DND-41 (cell line): ENCODE measurements at regions not wholly inside any gene's neighbourhood (a gene's known extent, or its start where the extent isn't known, plus 50 kb on each side); places are given as distances from the start of the nearest gene placed in this dataset.

Source experiments
- ATAC-seq: fragments of 200-7000 bp; cut with Tn5 transposase; 3 replicates; pipeline ENCODE4 v1.9.1; 2021; ENCODE audit warnings: low read depth; ENCODE audit not compliant: insufficient read depth
- DNase-seq: peaks from one replicate; pipeline ENCODE4 v3.0.0-alpha.2; 2020
- H2AFZ ChIP-seq: 2 replicates; pipeline ENCODE4 v1.6.0; 2012; ENCODE audit warnings: low read depth, low read length
- H3K27ac ChIP-seq: 2 replicates; pipeline ENCODE4 v1.5.1; 2012; ENCODE audit warnings: low read length, inconsistent platforms
- H3K27me3 ChIP-seq: fragments of 200-600 bp; sonication (generic); 2 replicates; pipeline ENCODE4 v1.6.0; 2012; ENCODE audit warnings: low read length, mild to moderate bottlenecking, inconsistent platforms; ENCODE audit not compliant: insufficient read depth, poor library complexity
- H3K36me3 ChIP-seq: 2 replicates; pipeline ENCODE4 v1.5.1; 2012; ENCODE audit warnings: low read length, inconsistent platforms; ENCODE audit not compliant: insufficient read depth
- H3K4me1 ChIP-seq: 2 replicates; pipeline ENCODE4 v1.5.1; 2012; ENCODE audit warnings: mild to moderate bottlenecking, low read length; ENCODE audit not compliant: insufficient read depth
- H3K4me2 ChIP-seq: 2 replicates; pipeline ENCODE4 v1.6.0; 2012; ENCODE audit warnings: mild to moderate bottlenecking, moderate library complexity, low read length, inconsistent platforms; ENCODE audit not compliant: insufficient read depth
- H3K4me3 ChIP-seq, 2 experiments: fragments of 200-600 bp in 1 of 2; shearing (Covaris generic) in 1 of 2; 2 replicates each; pipeline ENCODE4 v1.5.1; 2012 to 2016; ENCODE audit warnings: inconsistent platforms in 2 of 2, low read length in 2 of 2, mild to moderate bottlenecking in 2 of 2, low read depth in 1 of 2, moderate library complexity in 1 of 2
- H3K79me2 ChIP-seq: 2 replicates; pipeline ENCODE4 v1.6.0; 2012; ENCODE audit warnings: low read length, inconsistent platforms; ENCODE audit not compliant: insufficient read depth
- H3K9ac ChIP-seq: 2 replicates; pipeline ENCODE4 v1.6.0; 2012; ENCODE audit warnings: low read depth, mild to moderate bottlenecking, inconsistent platforms, low read length, moderate library complexity
- H3K9me3 ChIP-seq: 2 replicates; pipeline ENCODE4 v1.5.1; 2012; ENCODE audit warnings: low read length, moderate library complexity, mild to moderate bottlenecking, inconsistent platforms; ENCODE audit not compliant: insufficient read depth, severe bottlenecking
- H4K20me1 ChIP-seq: 2 replicates; pipeline ENCODE4 v1.6.0; 2012; ENCODE audit warnings: low read length; ENCODE audit not compliant: insufficient read depth
- CTCF ChIP-seq: IDR thresholded peaks from 2 replicates; pipeline ENCODE4 v1.5.1; 2012; ENCODE audit warnings: borderline replicate concordance, low read length, moderate library complexity, mild to moderate bottlenecking; ENCODE audit not compliant: poor library complexity, severe bottlenecking; ENCODE audit errors: extremely low read depth
- EZH2 ChIP-seq: IDR thresholded peaks from 3 replicates; pipeline ENCODE4 v1.6.1; 2012; ENCODE audit warnings: borderline replicate concordance, low read depth, mild to moderate bottlenecking, moderate library complexity, low read length, inconsistent platforms; ENCODE audit not compliant: severe bottlenecking

DNA sequence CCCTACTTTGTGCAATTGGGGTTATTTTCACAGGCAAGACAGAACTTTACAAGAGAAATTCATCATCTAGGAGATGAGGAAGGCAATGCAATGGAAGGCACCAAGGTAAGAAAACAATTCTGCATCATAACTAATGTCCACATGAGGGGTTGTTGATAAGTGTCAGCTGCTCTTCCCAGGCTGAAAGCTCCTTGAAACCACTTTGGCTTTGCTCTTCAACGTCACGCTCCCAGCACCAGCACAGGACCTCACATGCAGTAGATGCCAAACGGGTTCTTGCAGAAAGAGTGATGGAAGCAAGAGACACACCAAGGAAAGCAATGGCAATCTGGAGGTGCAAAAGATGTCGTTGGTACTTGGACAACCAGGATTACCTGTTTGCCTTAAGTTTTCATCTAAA lies 485.5 kb downstream of the BCL11B start:
- ATAC-seq (no peak), DNase-seq (no peak)
- H2AFZ ChIP-seq, result no peak overlapping the region
- H3K36me3 ChIP-seq, result no peaks in the 10 kb centered on the region
- no peaks in the 10 kb centered on the region for H4K20me1 ChIP-seq
- TF ChIP-seq EZH2 (no peak), CTCF (no peak)
- H3K4me1 ChIP-seq, result no peaks in the 10 kb centered on the region
- H3K4me2 ChIP-seq, result no peak overlapping the region
- H3K9ac ChIP-seq, result no peak overlapping the region
- H3K9me3 ChIP-seq, result no peaks in the 10 kb centered on the region
- H3K27me3 ChIP-seq, result no peaks in the 10 kb centered on the region
- no peak overlapping the region for H3K4me3 ChIP-seq
- H3K27ac ChIP-seq, result no peak overlapping the region
- no peaks in the 10 kb centered on the region for H3K79me2 ChIP-seq

GRCh38 chr14:98791661-98792060 lies 480.3 kb downstream of the BCL11B start:
- H2AFZ ChIP-seq, result no peak overlapping the region
- H3K9ac ChIP-seq, result no peak overlapping the region
- no peak overlapping the region for H3K4me2 ChIP-seq
- no peaks in the 10 kb centered on the region for H3K36me3 ChIP-seq
- no peak overlapping the region for H3K4me3 ChIP-seq
- no peaks in the 10 kb centered on the region for H4K20me1 ChIP-seq
- H3K4me1 ChIP-seq, result no peaks in the 10 kb centered on the region
- H3K9me3 ChIP-seq, result peaks cover 4% of the 10 kb centered on the region
- TF ChIP-seq CTCF (no peak), EZH2 (no peak)
- no peak overlapping the region for H3K27ac ChIP-seq
- H3K79me2 ChIP-seq, result no peaks in the 10 kb centered on the region
- no peak for ATAC-seq
- DNase-seq, result no peak
- no peaks in the 10 kb centered on the region for H3K27me3 ChIP-seq

- H3K4me1 ChIP-seq, result no peaks in the 10 kb centered on the region
- no peak overlapping the region for H3K4me2 ChIP-seq
- peaks cover 4% of the 10 kb centered on the region for H3K9me3 ChIP-seq
- no peak overlapping the region for H2AFZ ChIP-seq
- no peaks in the 10 kb centered on the region for H3K79me2 ChIP-seq
- no peaks in the 10 kb centered on the region for H3K36me3 ChIP-seq
- no peaks in the 10 kb centered on the region for H4K20me1 ChIP-seq
- TF ChIP-seq CTCF (no peak), EZH2 (no peak)
- H3K9ac ChIP-seq, result no peak overlapping the region
- no peak overlapping the region for H3K27ac ChIP-seq
- no peaks in the 10 kb centered on the region for H3K27me3 ChIP-seq
- ATAC-seq (no peak), DNase-seq (no peak)
- H3K4me3 ChIP-seq, result no peak overlapping the region
Measured at GRCh38 chr14:98792171-98792570, 479.8 kb downstream of the BCL11B start.

DNA sequence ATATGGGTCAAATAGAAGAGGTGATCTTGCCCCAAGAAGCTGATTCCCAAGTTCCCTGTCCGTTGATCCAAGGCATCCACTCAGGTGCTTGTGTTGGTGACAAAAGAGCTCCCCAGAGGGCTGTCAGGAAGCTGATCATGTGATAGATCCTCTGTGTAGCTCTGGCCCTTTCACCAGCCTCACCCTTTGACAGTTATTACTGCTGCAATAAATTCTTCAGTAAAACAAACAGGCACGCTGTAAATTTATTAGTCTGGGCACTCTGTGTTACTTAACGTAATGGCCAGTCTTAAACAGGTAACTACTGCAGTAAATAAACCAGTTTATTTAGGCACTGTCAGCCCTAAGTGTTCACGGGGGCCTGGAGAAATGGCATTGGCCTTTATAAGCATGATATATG lies 473.9 kb downstream of the BCL11B start:
- Histone ChIP-seq H3K9me3 (peaks cover 4% of the 10 kb centered on the region), H3K27ac (no peak overlapping the region), H3K9ac (no peak overlapping the region), H3K79me2 (no peaks in the 10 kb centered on the region), H2AFZ (no peak overlapping the region), H3K27me3 (no peaks in the 10 kb centered on the region), H4K20me1 (no peaks in the 10 kb centered on the region), H3K4me1 (no peaks in the 10 kb centered on the region), H3K4me3 (no peak overlapping the region), H3K36me3 (no peaks in the 10 kb centered on the region), H3K4me2 (no peak overlapping the region)
- DNase-seq (no peak), ATAC-seq (no peak)
- TF ChIP-seq CTCF, result no peak
- no peak for TF ChIP-seq EZH2
